Upper lobe of left lung (tissue), 4 donors: ENCODE measurements at regions not wholly inside any gene's neighbourhood (a gene's known extent, or its start where the extent isn't known, plus 50 kb on each side); places are given as distances from the start of the nearest gene placed in this dataset.

ENCODE experiments used
- EP300 ChIP-seq, 4 donors: sonication (generic); formaldehyde crosslinking; IDR thresholded peaks; one replicate each; pipeline ENCODE4 v1.5.1; 2017; ENCODE audit warnings: antibody characterized with exemption in 4 of 4, control low read depth in 2 of 4
- POLR2A ChIP-seq, 4 donors: fragments of 450-650 bp; IDR thresholded peaks; one replicate each; pipeline ENCODE4 v1.5.1; 2016 to 2017; ENCODE audit warnings: antibody characterized with exemption in 4 of 4, mild to moderate bottlenecking in 2 of 4
- POLR2AphosphoS5 ChIP-seq, 2 donors: sonication (generic); formaldehyde crosslinking; IDR thresholded peaks; one replicate each; pipeline ENCODE4 v1.5.1; 2017; ENCODE audit warnings: antibody characterized with exemption in 2 of 2
- TF ChIP-seq, protein P1 (sequence below), 6 experiments: fragments of 450-650 bp in 4 of 6; fragments of 200-600 bp in 2 of 6; sonication (generic) in 2 of 6; IDR thresholded peaks; one replicate each; pipeline ENCODE4 v1.5.1; 2016 to 2019; ENCODE audit warnings: antibody characterized with exemption in 6 of 6

DNA sequence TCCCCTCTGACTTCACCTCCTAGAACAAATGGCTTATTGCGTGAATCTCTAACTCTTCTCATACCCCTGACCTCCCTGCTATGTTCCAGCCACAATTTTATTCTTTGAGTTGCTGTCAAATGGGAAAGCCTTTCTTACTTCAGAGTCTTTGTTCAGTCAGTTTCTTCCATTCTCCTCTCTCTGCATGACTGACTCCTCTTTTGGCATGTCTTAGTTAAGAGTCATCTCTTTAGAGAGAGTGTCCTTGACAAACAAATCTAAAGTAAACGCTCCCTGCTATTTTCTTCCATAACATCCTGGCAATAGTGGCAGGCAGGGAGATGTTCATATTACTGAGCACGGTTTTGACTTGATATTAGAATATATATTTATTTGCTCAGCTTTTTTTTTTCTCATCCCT is 170.7 kb upstream of the ERBB4 start:
- TF ChIP-seq POLR2AphosphoS5 (IDR thresholded peaks at IDR 0.05) (no peak), POLR2A (IDR thresholded peaks at IDR 0.05) (no peak), EP300 (IDR thresholded peaks at IDR 0.05) (no peak)
- TF ChIP-seq, protein P1, sequence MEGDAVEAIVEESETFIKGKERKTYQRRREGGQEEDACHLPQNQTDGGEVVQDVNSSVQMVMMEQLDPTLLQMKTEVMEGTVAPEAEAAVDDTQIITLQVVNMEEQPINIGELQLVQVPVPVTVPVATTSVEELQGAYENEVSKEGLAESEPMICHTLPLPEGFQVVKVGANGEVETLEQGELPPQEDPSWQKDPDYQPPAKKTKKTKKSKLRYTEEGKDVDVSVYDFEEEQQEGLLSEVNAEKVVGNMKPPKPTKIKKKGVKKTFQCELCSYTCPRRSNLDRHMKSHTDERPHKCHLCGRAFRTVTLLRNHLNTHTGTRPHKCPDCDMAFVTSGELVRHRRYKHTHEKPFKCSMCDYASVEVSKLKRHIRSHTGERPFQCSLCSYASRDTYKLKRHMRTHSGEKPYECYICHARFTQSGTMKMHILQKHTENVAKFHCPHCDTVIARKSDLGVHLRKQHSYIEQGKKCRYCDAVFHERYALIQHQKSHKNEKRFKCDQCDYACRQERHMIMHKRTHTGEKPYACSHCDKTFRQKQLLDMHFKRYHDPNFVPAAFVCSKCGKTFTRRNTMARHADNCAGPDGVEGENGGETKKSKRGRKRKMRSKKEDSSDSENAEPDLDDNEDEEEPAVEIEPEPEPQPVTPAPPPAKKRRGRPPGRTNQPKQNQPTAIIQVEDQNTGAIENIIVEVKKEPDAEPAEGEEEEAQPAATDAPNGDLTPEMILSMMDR (IDR thresholded peaks at IDR 0.05): no peak
